GM12878 (cell line): ENCODE measurements at regions not wholly inside any gene's neighbourhood (a gene's known extent, or its start where the extent isn't known, plus 50 kb on each side); places are given as distances from the start of the nearest gene placed in this dataset.

Source experiments
- ATAC-seq: fragments of 200-7000 bp; cut with Tn5 transposase; 3 replicates; pipeline ENCODE4 v1.9.1; 2020; ENCODE audit warnings: mild to moderate bottlenecking, moderate library complexity
- BruUV-seq: library from RNA; stranded (reverse); fragments of 400-500 nt; replicated peaks from 2 replicates; lab custom pipeline; 2021; lab: Mats Ljungman, UMichigan
- CTCF ChIA-PET: fragments of 300-600 bp; sonication (Branson Sonifier 250); formaldehyde crosslinking; extraction: SDS; loops from one replicate; lab custom pipeline; 2021; ENCODE audit warnings: inconsistent platforms; lab: Yijun Ruan, JAX
- POLR2A ChIA-PET: fragments of 350-600 bp; formaldehyde crosslinking; extraction: SDS; loops from one replicate; lab custom pipeline; 2021; ENCODE audit warnings: inconsistent platforms; lab: Charles Lee
- RAD21 ChIA-PET: fragments of 300-600 bp; sonication (Branson Sonifier 250); formaldehyde crosslinking; loops from one replicate; lab custom pipeline; 2023; ENCODE audit warnings: antibody characterized with exemption; ENCODE audit not compliant: unreplicated experiment; lab: Charles Lee
- SMC1A ChIA-PET: fragments of 300-600 bp; sonication (Branson Sonifier 250); formaldehyde crosslinking; loops from one replicate; lab custom pipeline; 2023; ENCODE audit not compliant: unreplicated experiment, uncharacterized antibody; lab: Charles Lee
- DNase-seq: peaks from one replicate; pipeline ENCODE4 v3.0.0-alpha.2; 2011; ENCODE audit warnings: low read depth, low spot score
- FAIRE-seq: peaks from 3 replicates; lab custom pipeline; 2011; peaks lifted over from hg19 to GRCh38; lab: Jason Lieb, UNC
- H2AFZ ChIP-seq: 2 replicates; pipeline ENCODE4 v1.6.0; 2011; ENCODE audit warnings: low read depth, low read length, control low read depth; ENCODE audit not compliant: control insufficient read depth
- H3K27ac ChIP-seq: 2 replicates; pipeline ENCODE4 v1.5.1; 2011; ENCODE audit warnings: control low read depth; ENCODE audit not compliant: control insufficient read depth, insufficient read depth
- H3K27me3 ChIP-seq, 2 experiments: replicated peaks in 1 of 2; 2 replicates each; pipeline versions ENCODE4 v1.6.0 to v1.6.1; 2011; ENCODE audit warnings: low read length in 1 of 2; ENCODE audit not compliant: control insufficient read depth in 2 of 2, insufficient read depth in 2 of 2
- H3K36me3 ChIP-seq, 2 experiments: 2 replicates each; pipeline ENCODE4 v1.5.1; 2011; ENCODE audit warnings: low read length in 1 of 2; ENCODE audit not compliant: control insufficient read depth in 2 of 2, insufficient read depth in 2 of 2
- H3K4me1 ChIP-seq: 2 replicates; pipeline ENCODE4 v1.6.1; 2011; ENCODE audit warnings: mild to moderate bottlenecking, low read length, moderate library complexity, mixed read lengths; ENCODE audit not compliant: control insufficient read depth, insufficient read depth
- H3K4me2 ChIP-seq: 2 replicates; pipeline ENCODE4 v1.6.0; 2011; ENCODE audit warnings: control low read depth; ENCODE audit not compliant: control insufficient read depth, insufficient read depth
- H3K4me3 ChIP-seq: fragments of 200-600 bp; sonication (generic); 2 replicates; pipeline ENCODE4 v1.5.1; 2016
- H3K79me2 ChIP-seq: 2 replicates; pipeline ENCODE4 v1.6.0; 2011; ENCODE audit warnings: low read length; ENCODE audit not compliant: control insufficient read depth, insufficient read depth
- H3K9ac ChIP-seq: 2 replicates; pipeline ENCODE4 v1.8.0; 2011; ENCODE audit warnings: low read length, control low read depth, mixed read lengths; ENCODE audit not compliant: control insufficient read depth, insufficient read depth
- H3K9me3 ChIP-seq: replicated peaks from 3 replicates; pipeline ENCODE4 v1.5.1; 2011; ENCODE audit warnings: mild to moderate bottlenecking, low read length; ENCODE audit not compliant: control insufficient read depth, insufficient read depth
- H4K20me1 ChIP-seq: 2 replicates; pipeline ENCODE4 v1.6.0; 2011; ENCODE audit not compliant: control insufficient read depth, insufficient read depth
- CBFB ChIP-seq: IDR thresholded peaks from 2 replicates; pipeline ENCODE4 v1.6.1; 2016; ENCODE audit warnings: antibody characterized with exemption, low read depth
- EGR1 ChIP-seq, 2 experiments: IDR thresholded peaks; 1 replicate in 1 of 2; 2 replicates in 1 of 2; pipeline ENCODE4 v1.6.1; 2011 to 2012; ENCODE audit warnings: low read depth in 2 of 2, low read length in 2 of 2, borderline replicate concordance in 1 of 2, mild to moderate bottlenecking in 1 of 2, moderate library complexity in 1 of 2
- HDAC6 ChIP-seq: fragments of 200-600 bp; sonication (generic); IDR thresholded peaks from one replicate; pipeline ENCODE4 v1.8.0; 2017; ENCODE audit warnings: antibody characterized with exemption; ENCODE audit not compliant: unreplicated experiment
- IKZF2 ChIP-seq, 2 experiments: fragments of 450-650 bp; IDR thresholded peaks; 2 replicates each; pipeline ENCODE4 v1.6.1; 2017; ENCODE audit warnings: mild to moderate bottlenecking in 2 of 2, moderate library complexity in 2 of 2
- MTA2 ChIP-seq: fragments of 450-650 bp; IDR thresholded peaks from 2 replicates; pipeline ENCODE4 v1.6.1; 2016; ENCODE audit warnings: low read depth, mild to moderate bottlenecking, moderate library complexity
- NR2C2 ChIP-seq: IDR thresholded peaks from 2 replicates; pipeline ENCODE4 v1.6.1; 2011; ENCODE audit warnings: borderline replicate concordance, low read depth; ENCODE audit not compliant: control insufficient read depth, insufficient read length
- NRF1 ChIP-seq: conservative IDR thresholded peaks from 2 replicates; pipeline ENCODE4 v1.6.1; 2011; ENCODE audit warnings: mild to moderate bottlenecking, low read depth, low read length, improper control_type of control experiment
- SMARCA5 ChIP-seq: fragments of 450-650 bp; IDR thresholded peaks from 2 replicates; pipeline ENCODE4 v1.6.1; 2017; ENCODE audit warnings: mild to moderate bottlenecking
- SP1 ChIP-seq: IDR thresholded peaks from one replicate; pipeline ENCODE4 v1.6.1; 2011; ENCODE audit warnings: low read depth, low read length
- SPI1 ChIP-seq: IDR thresholded peaks from 2 replicates; pipeline ENCODE4 v1.6.1; 2011; ENCODE audit warnings: low read depth, mild to moderate bottlenecking, low read length, moderate library complexity, borderline replicate concordance; ENCODE audit not compliant: insufficient read depth
- TAF1 ChIP-seq: IDR thresholded peaks from 2 replicates; pipeline ENCODE4 v1.6.1; 2011; ENCODE audit warnings: mild to moderate bottlenecking, low read depth, low read length, borderline replicate concordance
- YBX1 ChIP-seq: fragments of 450-650 bp; IDR thresholded peaks from 2 replicates; pipeline ENCODE4 v1.6.1; 2016; ENCODE audit warnings: antibody characterized with exemption
- ZNF24 ChIP-seq: fragments of 450-650 bp; IDR thresholded peaks from 2 replicates; pipeline ENCODE4 v1.6.1; 2017; ENCODE audit warnings: antibody characterized with exemption, mild to moderate bottlenecking
- WGBS: methylation state at CpG from one replicate; pipeline ENCODE4 v1.1.6; 2016; ENCODE audit warnings: low lambda C conversion rate; ENCODE audit not compliant: insufficient replicate concordance, insufficient coverage; ENCODE audit errors: missing lambda C conversion rate; 5-methylcytosine and 5-hydroxymethylcytosine counted together
- in situ Hi-C: fragments of 300-500 bp; cut with MboI; formaldehyde crosslinking; loops from 9 replicates; pipeline ENCODE4 v1.14.3; 2018; ENCODE audit warnings: mixed read lengths
- intact Hi-C: fragments of 100-400 bp; cut with micrococcal nuclease; formaldehyde crosslinking; loops from one replicate; pipeline ENCODE4 v1.14.2; 2022; ENCODE audit not compliant: unreplicated experiment
- TF ChIP-seq, protein P1 (sequence below): fragments of 150-350 bp; IDR thresholded peaks from 2 replicates; pipeline ENCODE4 v1.6.1; 2014; ENCODE audit warnings: mild to moderate bottlenecking, low read depth, low read length
- TF ChIP-seq, protein P2 (sequence below): IDR thresholded peaks from 2 replicates; pipeline ENCODE4 v1.6.1; 2012; ENCODE audit warnings: low read depth, low read length, improper control_type of control experiment

DNA sequence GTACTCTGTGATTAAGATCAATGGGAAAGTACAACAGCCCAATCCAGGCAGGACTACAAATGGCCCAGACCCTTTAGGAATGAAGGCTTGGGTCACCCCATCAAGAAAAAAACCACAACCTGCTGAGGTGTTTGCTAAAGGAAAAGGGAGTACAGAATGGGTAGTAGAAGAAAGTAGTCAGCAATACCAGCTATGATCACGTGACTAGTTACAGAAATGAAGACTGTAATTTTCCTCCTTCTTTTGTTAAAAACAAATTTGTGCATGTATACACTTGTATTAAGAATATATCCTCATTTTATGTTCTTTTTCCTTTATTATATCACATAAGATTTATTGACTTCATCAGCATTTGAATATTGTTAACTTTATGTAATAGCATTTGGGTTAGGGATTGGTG lies 160.1 kb upstream of the TBX22 start:
- WGBS: 0% methylated on average over 1 of the region's 1 CpG
- Histone ChIP-seq H3K4me2 (no peak overlapping the region), H3K27me3 (no peaks in the 10 kb centered on the region), H3K4me1 (no peaks in the 10 kb centered on the region), H2AFZ (no peak overlapping the region), H4K20me1 (no peaks in the 10 kb centered on the region), H3K27ac (no peak overlapping the region), H3K36me3 (no peaks in the 10 kb centered on the region), H3K9me3 (no peaks in the 10 kb centered on the region), H3K4me3 (no peak overlapping the region), H3K79me2 (no peaks in the 10 kb centered on the region), H3K9ac (no peak overlapping the region)
- in situ Hi-C loops (no loop called here), intact Hi-C loops (no loop called here)
- ChIA-PET CTCF (no interaction called here), RAD21 (no interaction called here), SMC1A (no interaction called here), POLR2A (no interaction called here)
- DNase-seq (no peak), FAIRE-seq (no peak), ATAC-seq (no peak)
- TF ChIP-seq MTA2 (no peak), CBFB (no peak), EGR1 (IDR thresholded peaks at IDR 0.05; ENCODE audit: borderline replicate concordance in 1 of 2, low read depth in 2 of 2, low read length in 2 of 2) (no peak), NR2C2 (no peak), ZNF24 (no peak), SMARCA5 (no peak), TAF1 (no peak), IKZF2 (IDR thresholded peaks at IDR 0.05) (no peak), SPI1 (no peak), HDAC6 (no peak), NRF1 (no peak), SP1 (no peak), YBX1 (no peak)
- TF ChIP-seq, protein P1, sequence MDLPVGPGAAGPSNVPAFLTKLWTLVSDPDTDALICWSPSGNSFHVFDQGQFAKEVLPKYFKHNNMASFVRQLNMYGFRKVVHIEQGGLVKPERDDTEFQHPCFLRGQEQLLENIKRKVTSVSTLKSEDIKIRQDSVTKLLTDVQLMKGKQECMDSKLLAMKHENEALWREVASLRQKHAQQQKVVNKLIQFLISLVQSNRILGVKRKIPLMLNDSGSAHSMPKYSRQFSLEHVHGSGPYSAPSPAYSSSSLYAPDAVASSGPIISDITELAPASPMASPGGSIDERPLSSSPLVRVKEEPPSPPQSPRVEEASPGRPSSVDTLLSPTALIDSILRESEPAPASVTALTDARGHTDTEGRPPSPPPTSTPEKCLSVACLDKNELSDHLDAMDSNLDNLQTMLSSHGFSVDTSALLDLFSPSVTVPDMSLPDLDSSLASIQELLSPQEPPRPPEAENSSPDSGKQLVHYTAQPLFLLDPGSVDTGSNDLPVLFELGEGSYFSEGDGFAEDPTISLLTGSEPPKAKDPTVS: no peak
- TF ChIP-seq, protein P2, sequence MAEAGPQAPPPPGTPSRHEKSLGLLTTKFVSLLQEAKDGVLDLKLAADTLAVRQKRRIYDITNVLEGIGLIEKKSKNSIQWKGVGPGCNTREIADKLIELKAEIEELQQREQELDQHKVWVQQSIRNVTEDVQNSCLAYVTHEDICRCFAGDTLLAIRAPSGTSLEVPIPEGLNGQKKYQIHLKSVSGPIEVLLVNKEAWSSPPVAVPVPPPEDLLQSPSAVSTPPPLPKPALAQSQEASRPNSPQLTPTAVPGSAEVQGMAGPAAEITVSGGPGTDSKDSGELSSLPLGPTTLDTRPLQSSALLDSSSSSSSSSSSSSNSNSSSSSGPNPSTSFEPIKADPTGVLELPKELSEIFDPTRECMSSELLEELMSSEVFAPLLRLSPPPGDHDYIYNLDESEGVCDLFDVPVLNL: no peak
- BruUV-seq: no TSS peak
